HCT116 (cell line): ENCODE measurements at regions not wholly inside any gene's neighbourhood (a gene's known extent, or its start where the extent isn't known, plus 50 kb on each side); places are given as distances from the start of the nearest gene placed in this dataset.

Experiments used
- ATAC-seq: fragments of 200-7000 bp; cut with Tn5 transposase; 2 replicates; pipeline ENCODE4 v1.9.1; 2020; ENCODE audit warnings: mild to moderate bottlenecking, moderate library complexity
- BruUV-seq: library from RNA; stranded (reverse); fragments of 400-500 nt; replicated peaks from 2 replicates; lab custom pipeline; 2021; lab: Mats Ljungman, UMichigan
- CTCF ChIA-PET: fragments of 300-600 bp; sonication (Branson Sonifier 250); formaldehyde crosslinking; loops from one replicate; lab custom pipeline; 2021; ENCODE audit warnings: antibody characterized with exemption; lab: Charles Lee
- POLR2A ChIA-PET: fragments of 300-600, 350-600 bp; sonication (Branson Sonifier 250); formaldehyde crosslinking; loops from one replicate; lab custom pipeline; 2021; ENCODE audit warnings: antibody characterized with exemption; lab: Charles Lee
- RAD21 ChIA-PET, 2 experiments: fragments of 300-600 bp; sonication (Branson Sonifier 250); formaldehyde crosslinking; loops; one replicate each; lab custom pipeline; 2023; ENCODE audit warnings: low total read pairs in 2 of 2; ENCODE audit not compliant: uncharacterized antibody in 2 of 2, unreplicated experiment in 2 of 2, low non-redundant PET in 1 of 2; lab: Charles Lee
- DNase-seq: peaks from one replicate; pipeline ENCODE4 v3.0.0-alpha.2; 2010; ENCODE audit warnings: low read depth, low spot score
- H2AFZ ChIP-seq: fragments of 200-600 bp; shearing (Covaris generic), sonication (generic); 2 replicates; pipeline ENCODE4 v1.6.1; 2017; ENCODE audit warnings: low read depth, mixed run types, mixed read lengths, antibody characterized with exemption, low read length; ENCODE audit not compliant: poor library complexity, severe bottlenecking
- H3K27ac ChIP-seq: 2 replicates; pipeline ENCODE4 v1.5.1; 2012; ENCODE audit warnings: low read depth, low read length
- H3K27me3 ChIP-seq: fragments of 200-600 bp; sonication (generic); 2 replicates; pipeline ENCODE4 v1.6.1; 2016; ENCODE audit warnings: mixed run types, low read length, mixed read lengths; ENCODE audit not compliant: insufficient read depth
- H3K36me3 ChIP-seq, 2 experiments: fragments of 200-500 bp in 1 of 2; fragments of 200-600 bp in 1 of 2; sonication (Bioruptor generic) in 1 of 2; sonication (generic) in 1 of 2; 2 replicates each; pipeline versions ENCODE4 v1.5.1 to v1.6.1; 2014 to 2016; ENCODE audit warnings: low read length in 2 of 2, inconsistent platforms in 1 of 2, mixed read lengths in 1 of 2, mixed run types in 1 of 2; ENCODE audit not compliant: insufficient read depth in 2 of 2, control insufficient read depth in 1 of 2
- H3K4me1 ChIP-seq, 2 experiments: fragments of 200-600 bp in 1 of 2; sonication (generic) in 1 of 2; 2 replicates each; pipeline versions ENCODE4 v1.5.1 to v1.6.1; 2012 to 2017; ENCODE audit warnings: low read length in 2 of 2, inconsistent platforms in 1 of 2, mild to moderate bottlenecking in 1 of 2, mixed read lengths in 1 of 2, mixed run types in 1 of 2, moderate library complexity in 1 of 2; ENCODE audit not compliant: insufficient read depth in 2 of 2, control insufficient read depth in 1 of 2
- H3K4me2 ChIP-seq: fragments of 200-600 bp; sonication (generic); 2 replicates; pipeline ENCODE4 v1.6.1; 2017; ENCODE audit warnings: mixed run types, low read length, mixed read lengths
- H3K4me3 ChIP-seq, 2 experiments: fragments of 200-600 bp in 1 of 2; sonication (generic) in 1 of 2; replicated peaks in 1 of 2; 2 replicates each; pipeline ENCODE4 v1.5.1; 2011 to 2016; ENCODE audit warnings: low read length in 2 of 2, control low read depth in 1 of 2, low read depth in 1 of 2, mild to moderate bottlenecking in 1 of 2, mixed read lengths in 1 of 2, mixed run types in 1 of 2
- H3K79me2 ChIP-seq: fragments of 200-600 bp; sonication (generic); 2 replicates; pipeline ENCODE4 v1.6.1; 2017; ENCODE audit warnings: mild to moderate bottlenecking, mixed run types, low read length, moderate library complexity, mixed read lengths; ENCODE audit not compliant: insufficient read depth
- H3K9ac ChIP-seq: fragments of 200-600 bp; sonication (generic); 2 replicates; pipeline ENCODE4 v1.6.1; 2016; ENCODE audit warnings: low read length, mixed read lengths
- H3K9me2 ChIP-seq: fragments of 200-600 bp; sonication (generic), shearing (Covaris generic); 2 replicates; pipeline ENCODE4 v1.6.1; 2017; ENCODE audit warnings: mixed run types, mild to moderate bottlenecking, moderate library complexity; ENCODE audit not compliant: insufficient read depth
- H3K9me3 ChIP-seq, 2 experiments: fragments of 200-500 bp in 1 of 2; fragments of 200-600 bp in 1 of 2; sonication (Bioruptor generic) in 1 of 2; sonication (generic) in 1 of 2; 2 replicates each; pipeline ENCODE4 v1.6.1; 2014 to 2017; ENCODE audit warnings: low read length in 2 of 2, mixed read lengths in 2 of 2, inconsistent platforms in 1 of 2, low read depth in 1 of 2, mild to moderate bottlenecking in 1 of 2, mixed run types in 1 of 2, moderate library complexity in 1 of 2; ENCODE audit not compliant: control insufficient read depth in 1 of 2, insufficient read depth in 1 of 2
- H4K20me1 ChIP-seq: fragments of 200-600 bp; sonication (generic), shearing (Covaris generic); 2 replicates; pipeline ENCODE4 v1.6.1; 2017; ENCODE audit warnings: mixed run types, mild to moderate bottlenecking, moderate library complexity; ENCODE audit not compliant: insufficient read depth
- CBX3 ChIP-seq: IDR thresholded peaks from 2 replicates; pipeline ENCODE4 v1.6.1; 2012; ENCODE audit warnings: low read depth
- EGR1 ChIP-seq: IDR thresholded peaks from 2 replicates; pipeline ENCODE4 v1.6.1; 2012; ENCODE audit warnings: low read depth
- EZH2 ChIP-seq: fragments of 200-600 bp; sonication (generic); IDR thresholded peaks from 2 replicates; pipeline ENCODE4 v1.6.1; 2017; ENCODE audit warnings: antibody characterized with exemption, mixed run types
- EZH2phosphoT487 ChIP-seq: fragments of 200-600 bp; IDR thresholded peaks from 2 replicates; pipeline ENCODE4 v1.6.1; 2018; ENCODE audit warnings: antibody characterized with exemption, borderline replicate concordance
- FOSL1 ChIP-seq: IDR thresholded peaks from 2 replicates; pipeline ENCODE4 v1.6.1; 2012; ENCODE audit warnings: low read depth
- JUND ChIP-seq: IDR thresholded peaks from 2 replicates; pipeline ENCODE4 v1.6.1; 2012
- POLR2A ChIP-seq: IDR thresholded peaks from 2 replicates; pipeline ENCODE4 v1.7.0; 2011; ENCODE audit warnings: borderline replicate concordance; ENCODE audit not compliant: insufficient read depth, insufficient read length; ENCODE audit errors: extremely low read depth
- POLR2AphosphoS5 ChIP-seq: IDR thresholded peaks from 2 replicates; pipeline ENCODE4 v1.6.1; 2011; ENCODE audit warnings: mild to moderate bottlenecking, low read depth, low read length, moderate library complexity
- RAD21 ChIP-seq: IDR thresholded peaks from 2 replicates; pipeline ENCODE4 v1.6.1; 2012; ENCODE audit warnings: low read depth, mild to moderate bottlenecking
- SIN3A ChIP-seq: IDR thresholded peaks from 2 replicates; pipeline ENCODE4 v1.6.1; 2012; ENCODE audit warnings: low read depth
- SP1 ChIP-seq: IDR thresholded peaks from 2 replicates; pipeline ENCODE4 v1.6.1; 2012; ENCODE audit warnings: low read depth
- SRF ChIP-seq: IDR thresholded peaks from 2 replicates; pipeline ENCODE4 v1.6.1; 2012; ENCODE audit warnings: low read depth
- TCF7L2 ChIP-seq: IDR thresholded peaks from 2 replicates; pipeline ENCODE4 v1.7.0; 2011; ENCODE audit warnings: borderline replicate concordance, inconsistent platforms; ENCODE audit not compliant: insufficient read depth, insufficient read length; ENCODE audit errors: extremely low read depth
- YY1 ChIP-seq: IDR thresholded peaks from 2 replicates; pipeline ENCODE4 v1.6.1; 2011; ENCODE audit warnings: low read length, low read depth, moderate library complexity, mild to moderate bottlenecking; ENCODE audit not compliant: insufficient replicate concordance; ENCODE audit errors: extremely low read depth
- ZFX ChIP-seq: fragments of 450-650 bp; IDR thresholded peaks from 2 replicates; pipeline ENCODE4 v1.6.1; 2017
- ZNF274 ChIP-seq: fragments of 200-500 bp; sonication (Bioruptor generic); IDR thresholded peaks from 2 replicates; pipeline ENCODE4 v1.6.1; 2014; ENCODE audit warnings: mild to moderate bottlenecking, low read depth, low read length, inconsistent platforms
- intact Hi-C: fragments of 100-400 bp; cut with micrococcal nuclease; formaldehyde crosslinking; loops from 2 replicates; pipeline ENCODE4 v1.10.0; 2022
- TF ChIP-seq, protein P1 (sequence below): IDR thresholded peaks from 2 replicates; pipeline ENCODE4 v1.6.1; 2012
- TF ChIP-seq, protein P2 (sequence below), 3 experiments: fragments of 200-600 bp in 1 of 3; sonication (generic) in 1 of 3; IDR thresholded peaks in 2 of 3; conservative IDR thresholded peaks in 1 of 3; 2 replicates each; pipeline ENCODE4 v1.5.1; 2012 to 2017; ENCODE audit warnings: low read depth in 2 of 3, low read length in 2 of 3, antibody characterized with exemption in 1 of 3, borderline replicate concordance in 1 of 3, control low read depth in 1 of 3, mild to moderate bottlenecking in 1 of 3, mixed read lengths in 1 of 3, mixed run types in 1 of 3, moderate library complexity in 1 of 3; ENCODE audit not compliant: insufficient read depth in 1 of 3
- TF ChIP-seq, protein P3 (sequence below): IDR thresholded peaks from 2 replicates; pipeline ENCODE4 v1.6.1; 2012

DNA sequence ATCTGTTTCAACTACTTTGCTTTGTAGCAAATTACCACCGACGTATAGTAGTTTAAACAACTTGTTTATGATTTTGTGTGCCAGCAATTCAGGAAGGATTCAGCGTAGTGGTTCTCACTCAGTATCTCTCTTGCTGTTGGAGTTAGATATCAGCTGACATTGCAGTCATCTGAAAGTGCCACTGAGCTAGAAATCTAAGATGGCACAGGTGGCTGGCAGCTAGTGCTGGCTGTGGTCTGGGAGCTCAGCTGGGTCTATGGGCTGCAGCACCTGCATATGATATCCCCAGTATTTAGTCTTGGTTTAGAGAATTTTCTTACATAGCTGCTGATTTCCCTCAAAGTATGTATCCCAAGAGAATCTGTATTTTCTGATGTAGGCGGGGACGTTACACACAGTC lies 235.6 kb downstream of the SCG2 start:
- Histone ChIP-seq H3K4me3 (no peak overlapping the region), H3K4me2 (no peak overlapping the region), H4K20me1 (no peaks in the 10 kb centered on the region), H3K79me2 (no peaks in the 10 kb centered on the region), H2AFZ (no peak overlapping the region), H3K36me3 (no peaks in the 10 kb centered on the region), H3K9me3 (no peaks in the 10 kb centered on the region), H3K27me3 (no peaks in the 10 kb centered on the region), H3K9me2 (no peaks in the 10 kb centered on the region), H3K27ac (no peak overlapping the region), H3K9ac (no peak overlapping the region), H3K4me1 (no peaks in the 10 kb centered on the region)
- ChIA-PET CTCF (no interaction called here), RAD21 (no interaction called here), POLR2A (no interaction called here)
- intact Hi-C loops, result no loop called here
- ATAC-seq (no peak), DNase-seq (no peak)
- TF ChIP-seq SRF (no peak), ZFX (no peak), FOSL1 (no peak), EZH2 (no peak), TCF7L2 (no peak), POLR2AphosphoS5 (no peak), ZNF274 (no peak), JUND (no peak), RAD21 (no peak), SP1 (no peak), YY1 (no peak), EGR1 (no peak)
- TF ChIP-seq, protein P1, sequence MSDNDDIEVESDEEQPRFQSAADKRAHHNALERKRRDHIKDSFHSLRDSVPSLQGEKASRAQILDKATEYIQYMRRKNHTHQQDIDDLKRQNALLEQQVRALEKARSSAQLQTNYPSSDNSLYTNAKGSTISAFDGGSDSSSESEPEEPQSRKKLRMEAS, result no peak
- BruUV-seq, result no TSS peak

DNA sequence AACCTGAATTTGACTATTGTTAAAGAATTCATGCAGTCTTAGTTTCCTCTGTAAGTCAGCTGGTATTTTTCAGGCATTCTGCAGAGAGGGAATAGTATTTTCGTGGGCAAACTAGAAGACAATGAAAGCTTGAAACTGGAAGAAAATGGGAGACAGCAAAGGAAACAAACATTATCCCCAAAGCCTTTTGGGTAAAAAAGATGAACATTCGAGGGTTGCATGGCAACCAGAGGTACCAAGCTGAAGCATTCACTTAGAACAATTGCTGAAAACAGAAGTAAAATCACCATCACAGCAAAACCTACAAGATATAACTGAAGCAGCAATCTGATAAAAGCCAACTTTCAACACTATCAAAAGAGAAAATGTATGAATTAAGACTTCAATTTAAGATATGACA lies 233.7 kb downstream of the SCG2 start:
- Histone ChIP-seq H3K9me2 (no peaks in the 10 kb centered on the region), H3K4me3 (no peak overlapping the region), H3K9me3 (no peaks in the 10 kb centered on the region), H3K27me3 (no peaks in the 10 kb centered on the region), H3K4me2 (no peak overlapping the region), H3K36me3 (no peaks in the 10 kb centered on the region), H3K79me2 (no peaks in the 10 kb centered on the region), H4K20me1 (no peaks in the 10 kb centered on the region), H2AFZ (no peak overlapping the region), H3K9ac (no peak overlapping the region), H3K4me1 (no peaks in the 10 kb centered on the region), H3K27ac (no peak overlapping the region)
- ATAC-seq (no peak), DNase-seq (no peak)
- ChIA-PET POLR2A (no interaction called here), RAD21 (no interaction called here), CTCF (no interaction called here)
- BruUV-seq, result no TSS peak
- intact Hi-C loops, result no loop called here
- no peak for TF ChIP-seq EZH2phosphoT487
- TF ChIP-seq SIN3A, result no peak
- TF ChIP-seq, protein P2, sequence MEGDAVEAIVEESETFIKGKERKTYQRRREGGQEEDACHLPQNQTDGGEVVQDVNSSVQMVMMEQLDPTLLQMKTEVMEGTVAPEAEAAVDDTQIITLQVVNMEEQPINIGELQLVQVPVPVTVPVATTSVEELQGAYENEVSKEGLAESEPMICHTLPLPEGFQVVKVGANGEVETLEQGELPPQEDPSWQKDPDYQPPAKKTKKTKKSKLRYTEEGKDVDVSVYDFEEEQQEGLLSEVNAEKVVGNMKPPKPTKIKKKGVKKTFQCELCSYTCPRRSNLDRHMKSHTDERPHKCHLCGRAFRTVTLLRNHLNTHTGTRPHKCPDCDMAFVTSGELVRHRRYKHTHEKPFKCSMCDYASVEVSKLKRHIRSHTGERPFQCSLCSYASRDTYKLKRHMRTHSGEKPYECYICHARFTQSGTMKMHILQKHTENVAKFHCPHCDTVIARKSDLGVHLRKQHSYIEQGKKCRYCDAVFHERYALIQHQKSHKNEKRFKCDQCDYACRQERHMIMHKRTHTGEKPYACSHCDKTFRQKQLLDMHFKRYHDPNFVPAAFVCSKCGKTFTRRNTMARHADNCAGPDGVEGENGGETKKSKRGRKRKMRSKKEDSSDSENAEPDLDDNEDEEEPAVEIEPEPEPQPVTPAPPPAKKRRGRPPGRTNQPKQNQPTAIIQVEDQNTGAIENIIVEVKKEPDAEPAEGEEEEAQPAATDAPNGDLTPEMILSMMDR (IDR thresholded peaks at IDR 0.05 in 2 of 3, conservative IDR thresholded peaks at IDR 0.05 in 1 of 3; ENCODE audit: borderline replicate concordance in 1 of 3, insufficient read depth in 1 of 3, low read depth in 2 of 3, low read length in 2 of 3), result no peak
- TF ChIP-seq, protein P3, sequence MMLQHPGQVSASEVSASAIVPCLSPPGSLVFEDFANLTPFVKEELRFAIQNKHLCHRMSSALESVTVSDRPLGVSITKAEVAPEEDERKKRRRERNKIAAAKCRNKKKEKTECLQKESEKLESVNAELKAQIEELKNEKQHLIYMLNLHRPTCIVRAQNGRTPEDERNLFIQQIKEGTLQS, result no peak
- TF ChIP-seq YY1, result no peak
- no peak for TF ChIP-seq POLR2AphosphoS5
- no peak for TF ChIP-seq POLR2A
- no peak for TF ChIP-seq CBX3
- TF ChIP-seq JUND, result no peak
- no peak for TF ChIP-seq EGR1
- TF ChIP-seq SRF, result no peak
- TF ChIP-seq RAD21, result no peak
